NCI-H526 treated with DMSO at 0.1 percent for 48 hours (cell line): ENCODE measurements at regions not wholly inside any gene's neighbourhood (a gene's known extent, or its start where the extent isn't known, plus 50 kb on each side); places are given as distances from the start of the nearest gene placed in this dataset.

ENCODE experiments used
- DNase-seq: peaks from one replicate; lab custom pipeline; 2025; lab: John Stamatoyannopoulos, UW

GRCh38 chr2:139293992-139294548, 513.9 kb upstream of the NXPH2 start:
- no peak for DNase-seq

DNA sequence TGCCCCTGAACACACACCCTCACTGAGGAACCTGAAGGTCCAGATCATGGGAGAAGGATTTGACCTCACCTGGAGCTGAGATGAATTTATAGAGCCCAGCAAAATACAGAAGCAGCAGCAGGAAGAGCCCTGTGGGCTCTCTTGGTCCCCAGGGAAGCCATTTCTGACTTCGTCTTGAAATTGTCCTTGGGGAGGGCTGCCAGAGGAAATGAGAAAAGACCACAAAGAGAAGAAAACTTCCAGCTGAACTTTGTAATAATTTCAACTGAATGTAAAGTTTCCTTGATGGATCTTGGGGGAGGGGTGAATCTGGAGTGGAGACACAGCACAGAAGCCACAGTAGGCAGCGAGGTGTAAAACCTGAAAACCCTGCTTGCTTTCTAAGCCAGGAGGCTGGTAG, 500.9 kb upstream of the NXPH2 start:
- no peak for DNase-seq

DNA sequence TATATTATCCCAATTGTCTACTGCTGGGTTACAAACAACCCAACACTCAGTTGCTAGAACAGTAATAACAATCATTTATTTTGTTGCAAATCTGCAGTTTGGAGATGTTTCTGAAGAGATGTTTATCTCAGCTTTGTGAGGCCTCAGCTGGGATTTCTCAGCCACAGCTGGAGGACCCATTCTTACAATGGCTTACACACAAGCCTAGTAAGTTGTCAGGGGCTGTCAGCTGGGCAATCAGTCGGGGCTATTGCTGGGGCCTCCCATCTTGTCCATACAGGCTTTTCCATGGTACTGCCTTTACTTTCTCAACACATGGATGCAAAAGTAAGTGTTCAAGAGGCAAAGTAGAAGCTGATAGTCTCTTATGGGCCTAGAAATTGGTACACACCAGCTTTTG, 491.7 kb upstream of the NXPH2 start:
- DNase-seq, result no peak

- no peak for DNase-seq
These were observed 491.0 kb upstream of the NXPH2 start for GRCh38 chr2:139271149-139271548.

- DNase-seq, result no peak
These were observed 479.9 kb upstream of the NXPH2 start for GRCh38 chr2:139260052-139260430.

- DNase-seq, result no peak
These were observed 479.3 kb upstream of the NXPH2 start for GRCh38 chr2:139259422-139260051.

- no peak for DNase-seq
These were observed 461.1 kb upstream of the NXPH2 start for GRCh38 chr2:139241286-139241685.

- DNase-seq, result no peak
These were observed 456.8 kb upstream of the NXPH2 start for GRCh38 chr2:139237023-139237422.

GRCh38 chr2:139230881-139231280, 450.7 kb upstream of the NXPH2 start:
- no peak for DNase-seq

- no peak for DNase-seq
These were observed 448.1 kb upstream of the NXPH2 start for GRCh38 chr2:139228276-139228675.

DNA sequence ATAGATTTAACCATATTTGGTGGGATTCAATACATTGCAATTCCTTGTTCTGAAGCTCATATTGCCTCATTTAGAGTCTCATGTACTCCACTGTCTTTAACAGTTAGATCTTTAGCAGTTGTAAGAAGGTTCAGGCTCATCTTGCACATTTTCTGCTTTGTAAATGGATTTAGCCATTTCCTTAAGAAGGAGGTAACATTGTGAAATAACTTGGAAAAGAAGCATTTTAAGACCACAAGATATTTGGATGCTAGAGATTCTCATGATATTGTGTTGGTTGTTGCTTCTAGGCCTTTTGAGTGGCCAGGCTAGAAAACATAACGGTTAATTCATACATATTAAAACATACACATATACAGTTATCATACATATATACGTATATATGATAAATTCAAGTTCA, 445.8 kb upstream of the NXPH2 start:
- DNase-seq, result no peak

DNA sequence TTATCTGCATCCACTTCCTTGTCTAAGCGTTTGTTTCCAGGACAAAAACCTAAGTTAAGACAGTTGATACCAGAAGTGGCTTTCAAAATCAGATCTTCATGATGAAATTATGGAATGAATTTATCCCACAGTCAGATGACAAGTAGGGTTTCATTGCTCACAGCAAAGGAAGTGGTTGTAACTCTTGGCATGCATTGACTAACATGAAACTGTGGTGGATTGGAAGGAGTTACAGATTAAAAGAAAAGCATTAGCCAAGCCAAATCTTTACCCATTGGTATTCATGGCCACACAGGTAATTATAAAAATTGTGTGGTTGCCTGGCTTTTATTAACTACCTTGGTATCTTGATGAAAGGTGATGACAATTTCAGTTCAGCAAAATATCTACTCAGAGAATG, 438.0 kb upstream of the NXPH2 start:
- no peak for DNase-seq

DNA sequence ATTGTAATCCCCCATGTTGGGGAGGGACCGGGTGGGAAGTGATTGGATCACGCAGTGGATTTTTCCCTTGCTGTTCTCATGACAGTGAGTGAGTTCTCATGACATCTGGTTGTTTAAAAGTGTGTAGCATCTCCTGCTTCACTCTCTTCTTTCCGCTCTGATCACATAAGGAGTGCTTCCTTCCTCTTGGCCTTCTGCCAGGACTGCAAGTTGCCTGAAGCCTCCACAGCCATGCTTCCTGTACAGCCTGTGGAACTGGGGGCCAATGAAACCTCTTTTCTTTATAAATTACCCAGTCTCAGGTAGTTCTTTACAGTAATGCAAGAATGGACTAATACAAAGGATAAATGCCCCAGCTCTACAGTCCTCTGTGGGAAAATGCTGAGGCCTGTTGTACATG, 437.5 kb upstream of the NXPH2 start:
- no peak for DNase-seq

- no peak for DNase-seq
These were observed 436.2 kb upstream of the NXPH2 start for GRCh38 chr2:139216435-139216834.

- DNase-seq, result no peak
These were observed 434.6 kb upstream of the NXPH2 start for GRCh38 chr2:139214801-139215200.

- DNase-seq, result no peak
These were observed 429.4 kb upstream of the NXPH2 start for GRCh38 chr2:139209586-139209985.

DNA sequence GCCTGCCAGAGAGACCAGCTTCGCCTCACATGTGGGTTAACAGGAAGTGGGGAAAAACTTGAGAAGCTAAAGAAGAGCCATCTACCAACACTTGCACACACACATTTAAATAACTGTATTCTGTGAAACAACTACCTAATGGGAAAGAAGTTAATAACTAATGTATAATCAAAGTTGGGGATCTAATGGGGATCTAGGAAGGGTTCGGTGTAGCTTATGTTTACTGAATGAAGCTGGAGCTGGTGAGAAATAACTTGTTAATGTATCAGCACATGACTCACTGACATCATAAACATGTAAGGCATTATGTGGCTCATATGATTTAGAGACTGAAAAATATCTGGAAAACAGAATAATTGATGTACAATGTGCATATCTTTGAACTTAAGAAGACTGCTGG, 421.3 kb upstream of the NXPH2 start:
- DNase-seq, result no peak

- no peak for DNase-seq
These were observed 416.6 kb upstream of the NXPH2 start for GRCh38 chr2:139196754-139197153.

GRCh38 chr2:139194546-139194945, 414.4 kb upstream of the NXPH2 start:
- DNase-seq, result no peak

GRCh38 chr2:139177041-139177440, 396.9 kb upstream of the NXPH2 start:
- DNase-seq, result no peak

DNA sequence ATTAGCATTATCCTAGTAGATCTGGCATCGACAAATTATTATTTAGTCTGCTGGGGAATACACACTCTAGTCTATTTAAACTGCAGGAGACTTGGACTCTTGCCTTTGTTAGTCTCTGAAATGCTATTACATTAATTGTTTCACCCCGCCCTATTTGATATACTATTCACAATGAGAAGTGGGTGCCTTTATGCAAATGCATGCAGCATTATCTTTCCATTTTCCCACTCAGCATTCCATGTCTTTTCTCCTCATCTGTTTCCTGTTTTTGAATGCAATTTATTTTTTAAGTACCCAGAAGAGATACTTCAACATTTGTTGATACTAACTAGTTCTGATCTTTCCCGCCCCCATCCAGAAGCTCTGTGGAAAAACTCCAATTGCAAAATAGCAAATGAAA, 395.3 kb upstream of the NXPH2 start:
- DNase-seq, result no peak

DNA sequence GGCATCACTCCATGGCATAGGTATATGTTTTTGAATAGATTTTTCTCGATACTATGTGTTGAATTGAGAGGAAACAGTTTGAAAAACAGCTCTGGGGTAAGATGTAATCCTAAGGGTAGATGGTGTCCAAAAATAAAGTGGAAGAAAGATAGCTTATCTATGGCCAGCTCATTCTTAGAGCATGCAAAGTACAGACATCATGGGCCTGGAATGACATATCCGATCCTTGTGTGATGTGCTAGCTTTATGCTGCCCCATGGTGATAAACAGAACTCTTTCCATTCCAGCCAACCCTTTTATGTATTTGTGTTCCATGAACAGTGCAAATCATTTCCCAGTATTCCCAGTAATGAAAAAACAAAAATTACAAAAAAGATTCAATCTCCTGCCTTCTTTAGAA, 390.2 kb upstream of the NXPH2 start:
- DNase-seq, result no peak

GRCh38 chr2:139165601-139166000, 385.4 kb upstream of the NXPH2 start:
- no peak for DNase-seq

- no peak for DNase-seq
These were observed 384.9 kb upstream of the NXPH2 start for GRCh38 chr2:139165041-139165440.
